A673 (cell line): ENCODE measurements at regions not wholly inside any gene's neighbourhood (a gene's known extent, or its start where the extent isn't known, plus 50 kb on each side); places are given as distances from the start of the nearest gene placed in this dataset.

Experiments used
- BruUV-seq: library from RNA; stranded (reverse); fragments of 400-500 nt; replicated peaks from 2 replicates; lab custom pipeline; 2021; lab: Mats Ljungman, UMichigan
- CTCF ChIA-PET: fragments of 300-600 bp; sonication (Branson Sonifier 250); formaldehyde crosslinking; loops from one replicate; lab custom pipeline; 2022; ENCODE audit warnings: antibody characterized with exemption; lab: Charles Lee
- POLR2A ChIA-PET: fragments of 300-600 bp; sonication (Branson Sonifier 250); formaldehyde crosslinking; loops from one replicate; lab custom pipeline; 2022; ENCODE audit warnings: antibody characterized with exemption; ENCODE audit not compliant: low non-redundant PET; lab: Charles Lee
- DNase-seq: peaks from one replicate; pipeline ENCODE4 v3.0.0-alpha.2; 2015; ENCODE audit warnings: low spot score
- H3K27ac ChIP-seq: fragments of 200-600 bp; sonication (generic); 2 replicates; pipeline ENCODE4 v1.5.1; 2016; ENCODE audit warnings: mixed run types, low read depth, mild to moderate bottlenecking, mixed read lengths, antibody characterized with exemption, low read length; ENCODE audit not compliant: poor library complexity, severe bottlenecking
- H3K27me3 ChIP-seq: fragments of 200-600 bp; sonication (generic); replicated peaks from 2 replicates; pipeline ENCODE4 v1.6.1; 2017; ENCODE audit warnings: mixed run types, low read depth, mild to moderate bottlenecking, mixed read lengths, antibody characterized with exemption, low read length; ENCODE audit not compliant: insufficient read depth, poor library complexity
- H3K36me3 ChIP-seq: fragments of 200-600 bp; sonication (generic); 2 replicates; pipeline ENCODE4 v1.6.1; 2016; ENCODE audit warnings: mixed run types, mild to moderate bottlenecking, mixed read lengths, antibody characterized with exemption, low read length; ENCODE audit not compliant: insufficient read depth, poor library complexity, severe bottlenecking
- H3K4me1 ChIP-seq: fragments of 200-600 bp; sonication (generic); 2 replicates; pipeline ENCODE4 v1.6.1; 2017; ENCODE audit warnings: mixed run types, mild to moderate bottlenecking, mixed read lengths, antibody characterized with exemption, low read length; ENCODE audit not compliant: insufficient read depth, poor library complexity, severe bottlenecking
- H3K4me3 ChIP-seq: fragments of 200-600 bp; sonication (generic); 2 replicates; pipeline ENCODE4 v1.5.1; 2016; ENCODE audit warnings: low read depth, mixed run types, mild to moderate bottlenecking, mixed read lengths, low read length; ENCODE audit not compliant: poor library complexity, severe bottlenecking
- H3K9me3 ChIP-seq: fragments of 200-600 bp; sonication (generic); 2 replicates; pipeline ENCODE4 v1.6.1; 2016; ENCODE audit warnings: mixed run types, low read depth, mild to moderate bottlenecking, mixed read lengths, antibody characterized with exemption, low read length; ENCODE audit not compliant: poor library complexity, severe bottlenecking
- CTCF ChIP-seq: fragments of 300-800, 200-600 bp; sonication (generic); conservative IDR thresholded peaks from 2 replicates; pipeline ENCODE4 v1.5.1; 2017; ENCODE audit warnings: low read depth, mild to moderate bottlenecking, antibody characterized with exemption, low read length, moderate library complexity, mixed read lengths
- EZH2 ChIP-seq: fragments of 200-600 bp; sonication (generic); IDR thresholded peaks from 2 replicates; pipeline ENCODE4 v1.6.1; 2017; ENCODE audit warnings: borderline replicate concordance, low read depth, mild to moderate bottlenecking, mixed read lengths, antibody characterized with exemption, low read length; ENCODE audit not compliant: poor library complexity, severe bottlenecking
- intact Hi-C: fragments of 100-400 bp; cut with micrococcal nuclease; formaldehyde crosslinking; loops from one replicate; pipeline ENCODE4 v1.10.0; 2022; ENCODE audit not compliant: unreplicated experiment

GRCh38 chr10:31098046-31098445 lies 66.4 kb upstream of the ZNF438 start:
- no peaks in the 10 kb centered on the region for H3K4me1 ChIP-seq
- ChIA-PET CTCF (no interaction called here), POLR2A (no interaction called here)
- H3K27ac ChIP-seq: no peak overlapping the region
- H3K36me3 ChIP-seq: no peaks in the 10 kb centered on the region
- H3K4me3 ChIP-seq: no peak overlapping the region
- intact Hi-C loops: no loop called here
- no peaks in the 10 kb centered on the region for H3K9me3 ChIP-seq
- DNase-seq: no peak
- no TSS peak for BruUV-seq
- no peaks in the 10 kb centered on the region for H3K27me3 ChIP-seq
- no peak for TF ChIP-seq CTCF
- no peak for TF ChIP-seq EZH2

- H3K27ac ChIP-seq: no peak overlapping the region
- no peak for DNase-seq
- no peaks in the 10 kb centered on the region for H3K4me1 ChIP-seq
- POLR2A ChIA-PET: no interaction called here
- no peaks in the 10 kb centered on the region for H3K27me3 ChIP-seq
- no peaks in the 10 kb centered on the region for H3K36me3 ChIP-seq
- intact Hi-C loops: no loop called here
- H3K9me3 ChIP-seq: no peaks in the 10 kb centered on the region
- CTCF ChIA-PET: no interaction called here
- TF ChIP-seq EZH2 (no peak), CTCF (no peak)
- no peak overlapping the region for H3K4me3 ChIP-seq
- no TSS peak for BruUV-seq
Observed at GRCh38 chr10:31099094-31099493, 67.4 kb upstream of the ZNF438 start.

GRCh38 chr10:31099664-31100063 lies 68.0 kb upstream of the ZNF438 start:
- intact Hi-C loops: no loop called here
- H3K9me3 ChIP-seq: no peaks in the 10 kb centered on the region
- no peaks in the 10 kb centered on the region for H3K36me3 ChIP-seq
- no TSS peak for BruUV-seq
- ChIA-PET CTCF (no interaction called here), POLR2A (no interaction called here)
- H3K4me3 ChIP-seq: no peak overlapping the region
- no peak for DNase-seq
- no peaks in the 10 kb centered on the region for H3K4me1 ChIP-seq
- no peak overlapping the region for H3K27ac ChIP-seq
- no peaks in the 10 kb centered on the region for H3K27me3 ChIP-seq
- no peak for TF ChIP-seq CTCF
- no peak for TF ChIP-seq EZH2
